MCF 10A (cell line): ENCODE measurements at regions not wholly inside any gene's neighbourhood (a gene's known extent, or its start where the extent isn't known, plus 50 kb on each side); places are given as distances from the start of the nearest gene placed in this dataset.

Experiments
- BruUV-seq: library from RNA; stranded (reverse); fragments of 400-500 nt; replicated peaks from 2 replicates; lab custom pipeline; 2021; lab: Mats Ljungman, UMichigan
- CTCF ChIA-PET: fragments of 300-600 bp; sonication (Branson Sonifier 250); formaldehyde crosslinking; extraction: SDS; loops from one replicate; lab custom pipeline; 2021; ENCODE audit warnings: antibody characterized with exemption, inconsistent platforms; lab: Yijun Ruan, JAX
- POLR2A ChIA-PET: fragments of 300-600, 350-650 bp; sonication (Branson Sonifier 250); formaldehyde crosslinking; extraction: SDS; loops from one replicate; lab custom pipeline; 2020; ENCODE audit warnings: antibody characterized with exemption, inconsistent platforms; lab: Yijun Ruan, JAX
- DNase-seq: peaks from one replicate; pipeline ENCODE4 v3.0.0-alpha.2; 2018; ENCODE audit not compliant: unreplicated experiment
- H3K27ac Mint-ChIP-seq: one replicate; pipeline ENCODE4 v1.8.0; 2022; ENCODE audit warnings: mild to moderate bottlenecking, low read depth, mixed read lengths; ENCODE audit not compliant: unreplicated experiment
- H3K27me3 Mint-ChIP-seq: one replicate; pipeline ENCODE4 v1.8.0; 2022; ENCODE audit warnings: mixed read lengths; ENCODE audit not compliant: insufficient read depth, unreplicated experiment
- H3K36me3 Mint-ChIP-seq: one replicate; pipeline ENCODE4 v1.8.0; 2022; ENCODE audit warnings: mild to moderate bottlenecking, moderate library complexity, mixed read lengths; ENCODE audit not compliant: insufficient read depth, unreplicated experiment
- H3K4me1 Mint-ChIP-seq: one replicate; pipeline ENCODE4 v1.8.0; 2022; ENCODE audit warnings: mixed read lengths; ENCODE audit not compliant: insufficient read depth, unreplicated experiment
- H3K4me3 Mint-ChIP-seq: one replicate; pipeline ENCODE4 v1.8.0; 2022; ENCODE audit warnings: mild to moderate bottlenecking, moderate library complexity, mixed read lengths; ENCODE audit not compliant: unreplicated experiment
- H3K9me3 Mint-ChIP-seq: one replicate; pipeline ENCODE4 v1.8.0; 2022; ENCODE audit warnings: mixed read lengths; ENCODE audit not compliant: unreplicated experiment
- CTCF ChIP-seq: fragments of 200-600 bp; IDR thresholded peaks from one replicate; pipeline ENCODE4 v1.8.0; 2022; ENCODE audit warnings: antibody characterized with exemption, mild to moderate bottlenecking; ENCODE audit not compliant: unreplicated experiment
- intact Hi-C: fragments of 100-400 bp; cut with micrococcal nuclease; formaldehyde crosslinking; loops from 2 replicates; pipeline ENCODE4 v1.14.1; 2022

DNA sequence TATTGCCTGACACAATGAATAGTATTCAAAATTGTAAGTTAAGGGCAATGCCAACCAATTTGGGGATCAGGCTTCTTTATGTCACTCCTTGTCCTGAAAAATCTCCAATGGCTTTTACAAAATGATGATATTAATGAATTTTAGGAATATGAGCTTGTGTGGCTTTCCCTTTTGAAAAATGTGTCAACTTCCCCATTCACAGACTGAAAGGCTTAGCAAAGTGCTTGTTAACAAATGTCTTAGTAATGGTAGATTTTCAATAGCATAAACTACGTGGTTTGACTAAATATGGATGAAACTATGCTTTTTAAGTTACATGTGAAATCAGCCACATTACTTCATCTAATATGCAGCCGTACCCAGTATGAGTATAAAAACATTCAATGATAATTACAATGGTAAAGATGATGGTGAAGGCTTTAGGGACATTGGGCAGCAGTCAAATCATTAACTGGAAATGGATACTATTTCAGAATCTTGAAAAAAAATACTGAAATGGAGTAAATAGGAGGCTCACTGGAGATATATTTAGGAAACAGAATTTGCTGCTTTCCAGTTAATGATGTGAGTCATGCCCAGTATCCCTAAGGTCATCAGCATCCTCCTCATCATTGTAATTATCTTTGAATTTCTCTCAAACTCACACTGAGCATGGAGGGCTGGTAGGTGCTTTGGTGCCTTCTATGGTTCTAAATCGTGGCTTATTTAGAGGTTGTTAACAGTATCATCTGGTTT lies 113.3 kb upstream of the ZNF608 start:
- no peaks in the 10 kb centered on the region for H3K4me1 Mint-ChIP-seq
- intact Hi-C loops, result no loop called here

GRCh38 chr5:124860291-124860655 lies 113.8 kb upstream of the ZNF608 start:
- intact Hi-C loops, result no loop called here
- ChIA-PET CTCF (interaction anchor here (0.6 to 1.5 kb wide), 2 partner anchors 29 to 52 kb away, joined by 3 read pairs; no protein-coding TSS in a partner anchor), POLR2A (no interaction called here)
- H3K27ac Mint-ChIP-seq, result no peak overlapping the region
- H3K4me3 Mint-ChIP-seq, result no peak overlapping the region
- H3K36me3 Mint-ChIP-seq, result peaks cover 1% of the 10 kb centered on the region
- DNase-seq, result no peak
- BruUV-seq, result no TSS peak
- no peaks in the 10 kb centered on the region for H3K9me3 Mint-ChIP-seq
- H3K4me1 Mint-ChIP-seq, result no peaks in the 10 kb centered on the region
- TF ChIP-seq CTCF, result no peak
- no peaks in the 10 kb centered on the region for H3K27me3 Mint-ChIP-seq

More for the DNA sequence above, 113.3 kb upstream of the ZNF608 start:
- ChIA-PET POLR2A (no interaction called here), CTCF (interaction anchor here (0.6 to 1.5 kb wide), 2 partner anchors 29 to 1199 kb away, joined by 3 read pairs; no protein-coding TSS in a partner anchor)
- no peak for TF ChIP-seq CTCF
- Mint-ChIP-seq H3K4me3 (no peak overlapping the region), H3K36me3 (no peaks in the 10 kb centered on the region), H3K27me3 (no peaks in the 10 kb centered on the region), H3K27ac (no peak overlapping the region), H3K9me3 (no peaks in the 10 kb centered on the region)
- no peak for DNase-seq
- no TSS peak for BruUV-seq

DNA sequence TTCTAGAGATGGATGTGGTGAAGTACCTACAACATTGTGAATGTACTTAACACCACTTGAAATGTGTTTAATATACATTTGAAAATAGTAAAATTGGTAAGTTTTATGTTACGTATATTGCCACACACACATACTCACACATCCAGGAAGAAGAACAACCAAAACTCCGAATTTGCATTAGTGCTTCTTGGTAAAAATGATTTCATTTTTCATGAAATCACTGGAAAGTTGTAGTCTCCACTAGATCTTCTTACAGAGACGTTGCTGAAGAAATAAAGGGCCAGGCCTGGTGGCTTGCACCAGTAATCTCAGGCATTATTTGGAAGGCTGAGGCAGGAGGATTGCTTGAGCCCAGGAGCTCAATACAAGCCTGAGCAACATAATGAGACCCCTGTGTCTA lies 118.6 kb upstream of the ZNF608 start:
- Mint-ChIP-seq H3K4me3 (no peak overlapping the region), H3K27ac (no peak overlapping the region), H3K36me3 (peaks cover 6% of the 10 kb centered on the region), H3K4me1 (peaks cover 10% of the 10 kb centered on the region), H3K27me3 (no peaks in the 10 kb centered on the region), H3K9me3 (no peaks in the 10 kb centered on the region)
- DNase-seq, result no peak
- POLR2A ChIA-PET, result interaction anchor here (0.8 kb wide), 1 partner anchor 11 kb away, joined by 4 read pairs; no protein-coding TSS in a partner anchor
- intact Hi-C loops, result no loop called here
- CTCF ChIA-PET, result interaction anchor here (1.6 kb wide), 1 partner anchor 12 kb away, joined by 4 read pairs; no protein-coding TSS in a partner anchor
- no peak for TF ChIP-seq CTCF
- no TSS peak for BruUV-seq

- no peaks in the 10 kb centered on the region for H3K9me3 Mint-ChIP-seq
- intact Hi-C loops, result no loop called here
- H3K27me3 Mint-ChIP-seq, result no peaks in the 10 kb centered on the region
- BruUV-seq, result no TSS peak
- H3K36me3 Mint-ChIP-seq, result peaks cover 6% of the 10 kb centered on the region
- H3K27ac Mint-ChIP-seq, result no peak overlapping the region
- H3K4me3 Mint-ChIP-seq, result no peak overlapping the region
- CTCF ChIA-PET, result interaction anchor here (1.5 to 1.6 kb wide), 2 partner anchors 11 to 17 kb away, joined by 4 to 7 read pairs; no protein-coding TSS in a partner anchor
- no peak for DNase-seq
- H3K4me1 Mint-ChIP-seq, result peaks cover 10% of the 10 kb centered on the region
- POLR2A ChIA-PET, result interaction anchor here (0.8 to 0.9 kb wide), 3 partner anchors 10 to 117 kb away, joined by 3 to 5 read pairs (median 4); no protein-coding TSS in a partner anchor
- no peak for TF ChIP-seq CTCF
These were observed 119.3 kb upstream of the ZNF608 start for GRCh38 chr5:124865603-124866354.
